KMS-11 (cell line): ENCODE measurements at regions not wholly inside any gene's neighbourhood (a gene's known extent, or its start where the extent isn't known, plus 50 kb on each side); places are given as distances from the start of the nearest gene placed in this dataset.

ENCODE experiments used
- H2AFZ ChIP-seq: fragments of 200-600 bp; sonication (generic); 2 replicates; pipeline ENCODE4 v1.6.1; 2016; ENCODE audit warnings: antibody characterized with exemption, mixed run types, low read depth
- H3K27ac ChIP-seq: fragments of 200-600 bp; sonication (generic); 2 replicates; pipeline ENCODE4 v1.6.1; 2016; ENCODE audit warnings: mild to moderate bottlenecking, mixed run types
- H3K27me3 ChIP-seq: fragments of 200-600 bp; sonication (generic); 2 replicates; pipeline ENCODE4 v1.6.1; 2017; ENCODE audit warnings: mild to moderate bottlenecking, low read depth, mixed run types, moderate library complexity; ENCODE audit not compliant: insufficient read depth
- H3K36me3 ChIP-seq: fragments of 200-600 bp; sonication (generic); 2 replicates; pipeline ENCODE4 v1.6.1; 2017; ENCODE audit warnings: mild to moderate bottlenecking, mixed run types; ENCODE audit not compliant: insufficient read depth
- H3K4me1 ChIP-seq: fragments of 200-600 bp; sonication (generic); 2 replicates; pipeline ENCODE4 v1.6.1; 2016; ENCODE audit warnings: mild to moderate bottlenecking, low read depth, mixed run types; ENCODE audit not compliant: poor library complexity, severe bottlenecking
- H3K4me2 ChIP-seq: fragments of 200-600 bp; sonication (generic); 2 replicates; pipeline ENCODE4 v1.7.0; 2016; ENCODE audit warnings: mild to moderate bottlenecking, mixed run types
- H3K4me3 ChIP-seq: fragments of 200-600 bp; sonication (generic); IDR thresholded peaks from 2 replicates; pipeline ENCODE4 v1.6.1; 2017; ENCODE audit warnings: low read depth, low read length, mixed read lengths; ENCODE audit not compliant: insufficient read depth
- H3K79me2 ChIP-seq: fragments of 200-600 bp; sonication (generic); 2 replicates; pipeline ENCODE4 v1.6.1; 2016; ENCODE audit warnings: low read depth, mixed run types; ENCODE audit not compliant: insufficient read depth
- H3K9ac ChIP-seq: fragments of 200-600 bp; sonication (generic); 2 replicates; pipeline ENCODE4 v1.6.1; 2016; ENCODE audit warnings: mild to moderate bottlenecking, mixed run types
- H4K20me1 ChIP-seq: fragments of 200-600 bp; sonication (generic); 2 replicates; pipeline ENCODE4 v1.6.1; 2016; ENCODE audit warnings: mild to moderate bottlenecking, mixed run types; ENCODE audit not compliant: insufficient read depth
- CTCF ChIP-seq: fragments of 200-600 bp; sonication (generic); conservative IDR thresholded peaks from 2 replicates; pipeline ENCODE4 v1.6.1; 2017; ENCODE audit warnings: low read depth, mild to moderate bottlenecking, antibody characterized with exemption, low read length, moderate library complexity, mixed read lengths

- Histone ChIP-seq H4K20me1 (no peaks in the 10 kb centered on the region), H3K9ac (no peak overlapping the region), H3K4me3 (no peak overlapping the region), H3K36me3 (no peaks in the 10 kb centered on the region), H3K27me3 (peaks cover 56% of the 10 kb centered on the region), H3K4me2 (no peak overlapping the region), H3K79me2 (no peaks in the 10 kb centered on the region), H2AFZ (no peak overlapping the region), H3K27ac (no peak overlapping the region), H3K4me1 (no peaks in the 10 kb centered on the region)
- no peak for TF ChIP-seq CTCF
Observed at GRCh38 chr16:86203557-86204275, 304.8 kb downstream of the IRF8 start.

- no peak overlapping the region for H2AFZ ChIP-seq
- H3K27me3 ChIP-seq: peaks cover 36% of the 10 kb centered on the region
- H3K4me3 ChIP-seq: no peak overlapping the region
- H3K4me1 ChIP-seq: no peaks in the 10 kb centered on the region
- no peak for TF ChIP-seq CTCF
- no peaks in the 10 kb centered on the region for H3K36me3 ChIP-seq
- H3K4me2 ChIP-seq: no peak overlapping the region
- H3K9ac ChIP-seq: no peak overlapping the region
- no peaks in the 10 kb centered on the region for H3K79me2 ChIP-seq
- no peaks in the 10 kb centered on the region for H4K20me1 ChIP-seq
- no peak overlapping the region for H3K27ac ChIP-seq
Observed at GRCh38 chr16:86205521-86206245, 304.6 kb upstream of the FOXF1 start.

GRCh38 chr16:86207350-86207749 lies 303.0 kb upstream of the FOXF1 start:
- Histone ChIP-seq H3K27me3 (peaks cover 22% of the 10 kb centered on the region; the same call in 1 of the 2 replicates), H3K4me1 (no peaks in the 10 kb centered on the region), H3K36me3 (no peaks in the 10 kb centered on the region), H3K79me2 (no peaks in the 10 kb centered on the region), H3K4me3 (no peak overlapping the region), H3K4me2 (no peak overlapping the region), H3K9ac (no peak overlapping the region), H2AFZ (no peak overlapping the region), H4K20me1 (no peaks in the 10 kb centered on the region), H3K27ac (no peak overlapping the region)
- TF ChIP-seq CTCF: no peak

GRCh38 chr16:86209202-86209601 lies 301.1 kb upstream of the FOXF1 start:
- H3K4me2 ChIP-seq: no peak overlapping the region
- H3K9ac ChIP-seq: no peak overlapping the region
- no peaks in the 10 kb centered on the region for H3K4me1 ChIP-seq
- no peaks in the 10 kb centered on the region for H3K79me2 ChIP-seq
- TF ChIP-seq CTCF: no peak
- H2AFZ ChIP-seq: no peak overlapping the region
- H3K27ac ChIP-seq: no peak overlapping the region
- H3K36me3 ChIP-seq: no peaks in the 10 kb centered on the region
- no peaks in the 10 kb centered on the region for H4K20me1 ChIP-seq
- no peak overlapping the region for H3K4me3 ChIP-seq
- peaks cover 14% of the 10 kb centered on the region; the same call in 1 of the 2 replicates for H3K27me3 ChIP-seq
